KMS-11 (cell line): ENCODE measurements at regions not wholly inside any gene's neighbourhood (a gene's known extent, or its start where the extent isn't known, plus 50 kb on each side); places are given as distances from the start of the nearest gene placed in this dataset.

Experiments
- H2AFZ ChIP-seq: fragments of 200-600 bp; sonication (generic); 2 replicates; pipeline ENCODE4 v1.6.1; 2016; ENCODE audit warnings: antibody characterized with exemption, mixed run types, low read depth
- H3K27ac ChIP-seq: fragments of 200-600 bp; sonication (generic); 2 replicates; pipeline ENCODE4 v1.6.1; 2016; ENCODE audit warnings: mild to moderate bottlenecking, mixed run types
- H3K27me3 ChIP-seq: fragments of 200-600 bp; sonication (generic); 2 replicates; pipeline ENCODE4 v1.6.1; 2017; ENCODE audit warnings: mild to moderate bottlenecking, low read depth, mixed run types, moderate library complexity; ENCODE audit not compliant: insufficient read depth
- H3K36me3 ChIP-seq: fragments of 200-600 bp; sonication (generic); 2 replicates; pipeline ENCODE4 v1.6.1; 2017; ENCODE audit warnings: mild to moderate bottlenecking, mixed run types; ENCODE audit not compliant: insufficient read depth
- H3K4me1 ChIP-seq: fragments of 200-600 bp; sonication (generic); 2 replicates; pipeline ENCODE4 v1.6.1; 2016; ENCODE audit warnings: mild to moderate bottlenecking, low read depth, mixed run types; ENCODE audit not compliant: poor library complexity, severe bottlenecking
- H3K4me2 ChIP-seq: fragments of 200-600 bp; sonication (generic); 2 replicates; pipeline ENCODE4 v1.7.0; 2016; ENCODE audit warnings: mild to moderate bottlenecking, mixed run types
- H3K4me3 ChIP-seq: fragments of 200-600 bp; sonication (generic); IDR thresholded peaks from 2 replicates; pipeline ENCODE4 v1.6.1; 2017; ENCODE audit warnings: low read depth, low read length, mixed read lengths; ENCODE audit not compliant: insufficient read depth
- H3K79me2 ChIP-seq: fragments of 200-600 bp; sonication (generic); 2 replicates; pipeline ENCODE4 v1.6.1; 2016; ENCODE audit warnings: low read depth, mixed run types; ENCODE audit not compliant: insufficient read depth
- H3K9ac ChIP-seq: fragments of 200-600 bp; sonication (generic); 2 replicates; pipeline ENCODE4 v1.6.1; 2016; ENCODE audit warnings: mild to moderate bottlenecking, mixed run types
- H4K20me1 ChIP-seq: fragments of 200-600 bp; sonication (generic); 2 replicates; pipeline ENCODE4 v1.6.1; 2016; ENCODE audit warnings: mild to moderate bottlenecking, mixed run types; ENCODE audit not compliant: insufficient read depth
- TF ChIP-seq, protein P1 (sequence below): fragments of 200-600 bp; sonication (generic); conservative IDR thresholded peaks from 2 replicates; pipeline ENCODE4 v1.6.1; 2017; ENCODE audit warnings: low read depth, mild to moderate bottlenecking, antibody characterized with exemption, low read length, moderate library complexity, mixed read lengths

DNA sequence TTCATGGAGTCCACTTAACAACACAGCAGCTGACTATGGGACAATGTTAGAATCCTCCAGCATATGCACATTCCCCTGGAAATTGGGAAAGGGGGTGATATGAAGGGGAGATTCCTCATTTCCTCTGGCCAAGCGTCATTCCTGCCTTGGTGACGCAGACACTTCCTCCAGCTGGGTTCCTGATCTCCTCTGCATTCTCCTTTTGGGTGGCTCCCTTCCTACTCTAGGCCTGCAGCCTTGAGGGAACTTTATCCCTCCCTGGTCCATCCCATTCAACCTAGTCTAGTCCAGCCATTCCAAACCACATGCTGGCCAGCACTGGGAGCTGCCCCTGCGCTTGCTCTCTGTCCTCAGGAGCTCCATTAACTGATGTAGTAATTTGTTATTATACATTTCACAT lies 216.8 kb downstream of the VAPA start:
- Histone ChIP-seq H3K4me3 (no peak overlapping the region), H3K36me3 (no peaks in the 10 kb centered on the region), H4K20me1 (no peaks in the 10 kb centered on the region), H3K79me2 (no peaks in the 10 kb centered on the region), H3K4me1 (no peaks in the 10 kb centered on the region), H3K27me3 (no peaks in the 10 kb centered on the region), H2AFZ (no peak overlapping the region), H3K27ac (no peak overlapping the region), H3K9ac (no peak overlapping the region), H3K4me2 (no peak overlapping the region)
- TF ChIP-seq, protein P1, sequence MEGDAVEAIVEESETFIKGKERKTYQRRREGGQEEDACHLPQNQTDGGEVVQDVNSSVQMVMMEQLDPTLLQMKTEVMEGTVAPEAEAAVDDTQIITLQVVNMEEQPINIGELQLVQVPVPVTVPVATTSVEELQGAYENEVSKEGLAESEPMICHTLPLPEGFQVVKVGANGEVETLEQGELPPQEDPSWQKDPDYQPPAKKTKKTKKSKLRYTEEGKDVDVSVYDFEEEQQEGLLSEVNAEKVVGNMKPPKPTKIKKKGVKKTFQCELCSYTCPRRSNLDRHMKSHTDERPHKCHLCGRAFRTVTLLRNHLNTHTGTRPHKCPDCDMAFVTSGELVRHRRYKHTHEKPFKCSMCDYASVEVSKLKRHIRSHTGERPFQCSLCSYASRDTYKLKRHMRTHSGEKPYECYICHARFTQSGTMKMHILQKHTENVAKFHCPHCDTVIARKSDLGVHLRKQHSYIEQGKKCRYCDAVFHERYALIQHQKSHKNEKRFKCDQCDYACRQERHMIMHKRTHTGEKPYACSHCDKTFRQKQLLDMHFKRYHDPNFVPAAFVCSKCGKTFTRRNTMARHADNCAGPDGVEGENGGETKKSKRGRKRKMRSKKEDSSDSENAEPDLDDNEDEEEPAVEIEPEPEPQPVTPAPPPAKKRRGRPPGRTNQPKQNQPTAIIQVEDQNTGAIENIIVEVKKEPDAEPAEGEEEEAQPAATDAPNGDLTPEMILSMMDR: no peak

DNA sequence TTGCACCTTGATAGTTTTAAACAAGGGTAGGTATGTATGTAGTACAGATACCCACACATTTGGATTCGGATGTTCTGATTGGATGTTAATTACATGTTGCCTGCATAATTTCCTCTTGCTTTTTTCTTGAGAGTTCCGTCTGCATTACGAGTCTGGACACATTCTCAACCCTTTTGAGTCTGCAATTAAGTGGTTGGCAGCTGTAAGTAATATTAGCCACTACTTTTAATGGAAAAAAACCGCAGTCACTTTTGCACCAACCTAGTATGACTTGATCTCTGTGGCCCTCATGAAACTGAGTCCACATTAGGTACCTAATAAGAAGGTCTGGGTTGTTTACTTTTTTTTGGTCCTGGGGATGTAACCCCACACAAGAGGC lies 217.3 kb downstream of the VAPA start:
- H4K20me1 ChIP-seq: no peaks in the 10 kb centered on the region
- no peaks in the 10 kb centered on the region for H3K79me2 ChIP-seq
- H3K4me3 ChIP-seq: no peak overlapping the region
- no peak overlapping the region for H2AFZ ChIP-seq
- H3K9ac ChIP-seq: no peak overlapping the region
- no peaks in the 10 kb centered on the region for H3K27me3 ChIP-seq
- no peak overlapping the region for H3K4me2 ChIP-seq
- TF ChIP-seq, protein P1: no peak
- no peak overlapping the region for H3K27ac ChIP-seq
- H3K36me3 ChIP-seq: no peaks in the 10 kb centered on the region
- no peaks in the 10 kb centered on the region for H3K4me1 ChIP-seq

DNA sequence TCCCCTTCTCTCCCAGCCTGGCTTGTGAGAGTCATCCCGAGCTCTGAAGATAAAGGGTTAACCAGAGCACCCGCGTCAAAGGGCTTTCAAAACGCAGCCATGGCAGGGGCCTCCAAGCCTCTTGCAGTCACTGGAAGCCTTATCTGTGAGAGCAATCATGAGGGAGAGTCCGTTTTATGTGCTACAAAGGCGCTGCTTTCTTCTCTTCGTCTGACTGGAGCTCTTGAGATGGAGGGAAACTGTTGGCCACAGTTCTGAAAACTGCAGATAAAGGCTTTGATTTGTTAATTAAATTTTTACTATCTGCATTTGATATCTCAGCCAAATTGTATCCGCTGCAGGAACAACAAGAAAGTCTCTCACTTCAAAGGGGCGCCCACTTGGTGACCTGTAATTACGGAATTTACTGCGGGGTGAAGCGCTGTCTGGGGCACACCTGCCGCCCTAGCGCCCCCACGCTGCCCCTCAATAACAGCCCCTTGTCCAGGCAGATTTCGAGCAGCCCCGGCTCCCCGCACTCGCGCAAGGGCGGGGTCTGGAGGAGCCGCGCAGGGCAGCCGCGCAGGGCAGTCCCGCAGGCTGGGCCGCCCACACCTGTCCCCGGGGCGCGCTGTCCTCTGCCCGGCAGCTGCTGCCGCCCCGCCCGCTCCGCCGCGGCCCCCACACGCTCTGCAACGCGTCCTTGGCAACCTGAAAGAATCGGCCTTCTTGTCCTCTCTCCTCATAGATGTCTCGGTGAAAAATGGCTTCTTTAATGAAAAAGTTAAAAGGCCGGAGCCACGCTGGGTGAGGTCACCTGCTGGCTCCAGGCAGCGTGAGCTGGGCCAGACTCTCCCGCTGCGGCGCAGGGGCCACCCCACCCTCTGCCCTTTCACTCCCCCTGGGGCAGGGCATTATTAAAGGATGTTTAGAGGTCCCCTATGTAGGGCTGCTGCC lies 217.9 kb downstream of the VAPA start:
- no peaks in the 10 kb centered on the region for H3K27me3 ChIP-seq

DNA sequence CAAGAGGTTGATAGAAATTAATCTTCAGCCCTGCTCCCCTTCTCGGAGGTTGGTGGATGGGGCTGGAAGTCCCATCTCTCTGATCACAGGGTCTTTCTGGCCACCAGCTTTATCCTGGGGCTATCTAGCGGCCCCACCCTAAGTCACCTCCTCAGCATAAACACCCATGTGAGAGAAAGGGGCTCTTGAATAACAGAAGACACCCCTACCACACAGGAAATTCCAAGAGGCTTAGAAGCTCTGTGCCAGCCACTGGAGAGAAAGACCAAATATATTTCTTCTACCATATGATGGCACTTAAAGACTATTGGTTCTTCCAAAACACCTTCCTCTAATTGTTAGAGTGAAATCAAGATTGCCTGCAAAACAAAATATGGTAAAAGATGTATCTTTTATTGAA lies 219.7 kb downstream of the VAPA start:
- no peak overlapping the region for H3K27ac ChIP-seq
- H3K36me3 ChIP-seq: no peaks in the 10 kb centered on the region
- H4K20me1 ChIP-seq: no peaks in the 10 kb centered on the region
- no peaks in the 10 kb centered on the region for H3K4me1 ChIP-seq
- TF ChIP-seq, protein P1: no peak
- H2AFZ ChIP-seq: no peak overlapping the region
- H3K79me2 ChIP-seq: no peaks in the 10 kb centered on the region
- no peak overlapping the region for H3K4me2 ChIP-seq
- H3K9ac ChIP-seq: no peak overlapping the region
- H3K27me3 ChIP-seq: no peaks in the 10 kb centered on the region
- H3K4me3 ChIP-seq: no peak overlapping the region

More for the DNA sequence above, 217.9 kb downstream of the VAPA start:
- Histone ChIP-seq H3K36me3 (no peaks in the 10 kb centered on the region), H2AFZ (no peak overlapping the region), H4K20me1 (no peaks in the 10 kb centered on the region), H3K79me2 (no peaks in the 10 kb centered on the region), H3K9ac (no peak overlapping the region), H3K27ac (no peak overlapping the region), H3K4me2 (no peak overlapping the region), H3K4me1 (no peaks in the 10 kb centered on the region), H3K4me3 (no peak overlapping the region)
- TF ChIP-seq, protein P1: no peak
